ENCODE measurements at regions not wholly inside any gene's neighbourhood (a gene's known extent, or its start where the extent isn't known, plus 50 kb on each side); places are given as distances from the start of the nearest gene placed in this dataset.

- no peaks in the 10 kb centered on the region for H3K9me3 Mint-ChIP-seq
- ATAC-seq (replicated peaks) = no peak
- H3K27ac Mint-ChIP-seq = no peak overlapping the region
- no peak overlapping the region for H3K4me3 Mint-ChIP-seq
- H3K27me3 Mint-ChIP-seq = peaks cover 2% of the 10 kb centered on the region
- H3K4me1 Mint-ChIP-seq = no peaks in the 10 kb centered on the region
- H3K36me3 Mint-ChIP-seq (ENCODE audit: low read depth) = no peaks in the 10 kb centered on the region
Observed at GRCh38 chr20:52518735-52519134, 327.2 kb upstream of the ZFP64 start.

DNA sequence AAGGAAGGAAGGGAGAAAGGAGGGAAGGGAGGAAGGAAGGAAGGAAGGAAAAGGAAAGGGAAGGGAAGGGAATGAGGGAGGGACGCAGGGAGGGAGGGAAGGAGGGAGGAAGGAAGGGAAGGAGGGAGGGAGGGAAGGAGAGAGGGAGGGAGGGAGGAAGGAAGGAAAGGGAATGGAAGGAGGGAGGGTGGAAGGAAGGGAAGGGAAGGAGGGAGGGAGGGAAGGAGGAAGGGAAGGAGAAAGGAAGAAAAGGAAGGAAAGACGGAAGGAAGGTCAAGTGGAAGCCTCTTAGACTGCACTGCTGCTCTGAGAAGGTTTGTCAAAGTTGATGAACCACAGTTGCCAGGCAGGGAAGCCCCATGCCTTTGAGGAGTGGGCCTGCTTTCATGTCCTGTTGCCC, 324.3 kb upstream of the ZFP64 start:
- H3K36me3 Mint-ChIP-seq (ENCODE audit: low read depth) = no peaks in the 10 kb centered on the region
- peaks cover 2% of the 10 kb centered on the region for H3K27me3 Mint-ChIP-seq
- no peaks in the 10 kb centered on the region for H3K4me1 Mint-ChIP-seq
- H3K27ac Mint-ChIP-seq = no peak overlapping the region
- no peaks in the 10 kb centered on the region for H3K9me3 Mint-ChIP-seq
- no peak overlapping the region for H3K4me3 Mint-ChIP-seq
- no peak for ATAC-seq (replicated peaks)

DNA sequence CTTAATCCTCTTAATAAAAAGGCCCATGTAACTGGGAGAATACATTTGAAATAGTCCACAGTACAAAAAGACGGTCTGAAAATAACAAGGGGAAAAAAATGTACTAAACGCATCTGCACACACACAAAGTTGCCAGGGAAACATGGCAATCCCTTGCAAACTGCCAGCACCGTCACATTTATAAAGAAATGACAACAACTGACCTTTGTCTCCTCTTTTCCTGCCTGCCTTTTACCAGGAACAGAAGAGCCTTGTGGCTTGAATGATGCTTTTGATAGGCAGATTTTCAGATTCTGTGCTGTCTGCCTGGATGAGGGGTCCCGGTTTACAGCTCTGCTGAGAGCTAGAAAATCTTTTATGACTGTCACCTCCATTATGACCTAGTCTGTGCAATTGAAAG, 308.6 kb upstream of the ZFP64 start:
- peaks cover 8% of the 10 kb centered on the region for H3K27me3 Mint-ChIP-seq
- H3K9me3 Mint-ChIP-seq = peaks cover 2% of the 10 kb centered on the region

GRCh38 chr20:52497731-52498130, 306.2 kb upstream of the ZFP64 start:
- Mint-ChIP-seq H3K36me3 (ENCODE audit: low read depth) (no peaks in the 10 kb centered on the region), H3K4me3 (no peak overlapping the region), H3K27me3 (peaks cover 11% of the 10 kb centered on the region), H3K4me1 (peaks cover 6% of the 10 kb centered on the region), H3K9me3 (no peaks in the 10 kb centered on the region), H3K27ac (no peak overlapping the region)
- ATAC-seq (replicated peaks) = no peak

More for the DNA sequence above, 308.6 kb upstream of the ZFP64 start:
- H3K4me3 Mint-ChIP-seq = no peak overlapping the region
- H3K36me3 Mint-ChIP-seq (ENCODE audit: low read depth) = no peaks in the 10 kb centered on the region
- ATAC-seq (replicated peaks) = no peak
- H3K4me1 Mint-ChIP-seq = no peaks in the 10 kb centered on the region
- H3K27ac Mint-ChIP-seq = no peak overlapping the region

GRCh38 chr20:52496191-52496590, 304.6 kb upstream of the ZFP64 start:
- Mint-ChIP-seq H3K4me3 (no peak overlapping the region), H3K27me3 (peaks cover 6% of the 10 kb centered on the region), H3K27ac (no peak overlapping the region), H3K4me1 (peaks cover 6% of the 10 kb centered on the region), H3K36me3 (ENCODE audit: low read depth) (no peaks in the 10 kb centered on the region), H3K9me3 (no peaks in the 10 kb centered on the region)
- no peak for ATAC-seq (replicated peaks)

DNA sequence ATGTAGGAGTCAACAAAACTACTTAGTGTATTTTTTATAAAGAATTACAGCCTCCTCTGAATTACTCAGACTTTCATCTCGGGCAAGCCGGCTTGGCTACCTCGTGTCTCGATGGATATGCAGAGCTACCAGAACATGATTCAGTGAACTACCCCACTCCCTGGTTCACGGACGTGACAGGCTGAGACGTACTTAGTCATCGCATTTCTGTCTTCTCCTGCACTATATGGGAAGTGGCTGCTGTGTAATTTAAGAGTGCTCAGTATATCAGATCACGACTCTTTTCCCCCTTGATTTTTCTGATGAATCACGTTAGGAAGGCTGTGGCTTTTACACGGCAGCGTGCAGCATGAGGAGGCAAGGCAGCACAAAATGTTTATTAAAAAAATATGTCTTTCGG, 302.7 kb upstream of the ZFP64 start:
- no peaks in the 10 kb centered on the region for H3K36me3 Mint-ChIP-seq (ENCODE audit: low read depth)
- no peaks in the 10 kb centered on the region for H3K9me3 Mint-ChIP-seq
- H3K4me1 Mint-ChIP-seq = peaks cover 6% of the 10 kb centered on the region
- peak overlapping the region; percentile 32 for H3K27ac Mint-ChIP-seq
- H3K27me3 Mint-ChIP-seq = peaks cover 6% of the 10 kb centered on the region
- ATAC-seq (replicated peaks) = peak; percentile 99
- H3K4me3 Mint-ChIP-seq = peak overlapping the region; percentile 48

GRCh38 chr20:52493171-52493721, 301.7 kb upstream of the ZFP64 start:
- Mint-ChIP-seq H3K27ac (peak overlapping the region; percentile 32), H3K4me3 (peak overlapping the region; percentile 48), H3K4me1 (peaks cover 6% of the 10 kb centered on the region), H3K36me3 (ENCODE audit: low read depth) (no peaks in the 10 kb centered on the region), H3K27me3 (peaks cover 6% of the 10 kb centered on the region), H3K9me3 (no peaks in the 10 kb centered on the region)
- peak; percentile 50 for ATAC-seq (replicated peaks)

GRCh38 chr20:52490711-52491430, 299.3 kb upstream of the ZFP64 start:
- Mint-ChIP-seq H3K4me1 (peaks cover 6% of the 10 kb centered on the region), H3K4me3 (no peak overlapping the region), H3K27ac (no peak overlapping the region), H3K9me3 (no peaks in the 10 kb centered on the region), H3K36me3 (ENCODE audit: low read depth) (no peaks in the 10 kb centered on the region), H3K27me3 (peaks cover 3% of the 10 kb centered on the region)
- no peak for ATAC-seq (replicated peaks)

DNA sequence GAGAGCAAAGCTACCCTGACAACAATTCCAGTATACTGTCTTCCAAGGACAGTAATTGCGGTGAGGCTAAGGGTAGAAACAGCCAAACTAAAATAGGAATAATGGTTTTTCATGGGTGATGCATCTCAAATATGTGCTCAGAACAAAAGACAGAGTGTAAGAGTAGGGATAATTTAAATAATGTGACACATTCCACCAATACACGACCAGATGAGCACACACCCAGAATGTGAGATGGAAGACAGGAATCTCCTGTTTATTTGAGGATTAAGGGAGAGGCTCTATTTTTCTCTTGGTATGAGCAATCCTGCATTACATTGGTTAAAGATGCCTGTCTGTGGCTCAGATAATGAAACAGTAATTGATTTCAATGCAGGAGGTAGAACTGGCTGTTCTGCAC, 292.9 kb upstream of the ZFP64 start:
- no peaks in the 10 kb centered on the region for H3K27me3 Mint-ChIP-seq
- ATAC-seq (replicated peaks) = no peak
- H3K4me3 Mint-ChIP-seq = no peak overlapping the region
- no peaks in the 10 kb centered on the region for H3K36me3 Mint-ChIP-seq (ENCODE audit: low read depth)
- H3K4me1 Mint-ChIP-seq = no peaks in the 10 kb centered on the region
- no peak overlapping the region for H3K27ac Mint-ChIP-seq
- peaks cover 4% of the 10 kb centered on the region for H3K9me3 Mint-ChIP-seq

DNA sequence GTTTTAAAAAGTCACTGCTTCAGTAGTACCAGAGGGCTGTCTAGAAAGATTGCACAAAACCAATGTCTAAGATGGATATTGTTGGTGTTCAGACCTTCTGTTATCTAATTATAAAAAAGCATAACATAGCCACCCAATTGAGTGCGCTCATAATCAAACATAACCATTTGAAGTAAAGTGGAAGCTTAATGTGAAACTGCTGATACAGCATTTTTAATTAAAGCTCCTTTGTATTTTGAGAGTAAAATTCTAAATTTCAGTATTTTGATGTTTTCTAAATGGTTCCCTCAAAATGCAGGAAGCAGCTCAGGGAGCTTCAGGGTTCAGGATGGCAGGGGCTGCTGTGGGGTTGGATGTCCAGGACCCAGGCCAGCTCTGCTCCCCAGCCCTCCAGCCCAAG, 291.8 kb upstream of the ZFP64 start:
- Mint-ChIP-seq H3K9me3 (peaks cover 4% of the 10 kb centered on the region), H3K27ac (no peak overlapping the region), H3K4me1 (no peaks in the 10 kb centered on the region), H3K36me3 (ENCODE audit: low read depth) (no peaks in the 10 kb centered on the region), H3K4me3 (no peak overlapping the region), H3K27me3 (no peaks in the 10 kb centered on the region)
- ATAC-seq (replicated peaks) = no peak

- no peak overlapping the region for H3K4me3 Mint-ChIP-seq
- no peak for ATAC-seq (replicated peaks)
- H3K27ac Mint-ChIP-seq = no peak overlapping the region
- no peaks in the 10 kb centered on the region for H3K4me1 Mint-ChIP-seq
- H3K9me3 Mint-ChIP-seq = peaks cover 4% of the 10 kb centered on the region
- no peaks in the 10 kb centered on the region for H3K36me3 Mint-ChIP-seq (ENCODE audit: low read depth)
- H3K27me3 Mint-ChIP-seq = no peaks in the 10 kb centered on the region
Observed at GRCh38 chr20:52482044-52482443, 290.5 kb upstream of the ZFP64 start.

DNA sequence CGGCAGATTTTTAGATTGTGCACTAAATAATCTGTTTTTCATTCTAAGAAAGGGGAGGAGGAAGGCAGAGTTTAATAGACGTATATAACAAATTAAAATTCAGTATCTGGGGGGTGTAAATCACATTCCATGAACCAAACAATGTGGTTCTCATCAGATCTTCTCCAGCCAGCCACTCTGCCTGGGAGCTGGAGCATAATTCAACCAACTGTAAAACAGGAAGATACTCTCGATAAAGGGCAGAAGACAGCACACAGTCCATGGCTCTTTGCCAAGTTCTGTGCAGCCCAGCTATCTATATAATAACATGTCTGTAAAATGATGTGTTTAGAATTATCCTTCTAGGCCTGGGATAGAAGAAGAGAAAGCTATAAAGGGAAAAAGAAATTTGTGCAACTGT, 289.9 kb upstream of the ZFP64 start:
- H3K4me1 Mint-ChIP-seq = no peaks in the 10 kb centered on the region
- no peaks in the 10 kb centered on the region for H3K36me3 Mint-ChIP-seq (ENCODE audit: low read depth)
- no peak overlapping the region for H3K4me3 Mint-ChIP-seq

GRCh38 chr20:52476074-52476750, 284.6 kb upstream of the ZFP64 start:
- Mint-ChIP-seq H3K9me3 (no peaks in the 10 kb centered on the region), H3K4me1 (no peaks in the 10 kb centered on the region), H3K4me3 (no peak overlapping the region), H3K27ac (no peak overlapping the region), H3K36me3 (ENCODE audit: low read depth) (no peaks in the 10 kb centered on the region), H3K27me3 (no peaks in the 10 kb centered on the region)
- ATAC-seq (replicated peaks) = no peak

More for the DNA sequence above, 289.9 kb upstream of the ZFP64 start:
- H3K27ac Mint-ChIP-seq = no peak overlapping the region
- H3K27me3 Mint-ChIP-seq = no peaks in the 10 kb centered on the region
- peaks cover 4% of the 10 kb centered on the region for H3K9me3 Mint-ChIP-seq
- ATAC-seq (replicated peaks) = no peak

- H3K4me1 Mint-ChIP-seq = no peaks in the 10 kb centered on the region
- no peak for ATAC-seq (replicated peaks)
- no peaks in the 10 kb centered on the region for H3K9me3 Mint-ChIP-seq
- no peak overlapping the region for H3K27ac Mint-ChIP-seq
- no peak overlapping the region for H3K4me3 Mint-ChIP-seq
- H3K36me3 Mint-ChIP-seq (ENCODE audit: low read depth) = no peaks in the 10 kb centered on the region
- H3K27me3 Mint-ChIP-seq = no peaks in the 10 kb centered on the region
Observed at GRCh38 chr20:52473186-52473585, 281.6 kb upstream of the ZFP64 start.

GRCh38 chr20:52470561-52470960, 279.0 kb upstream of the ZFP64 start:
- Mint-ChIP-seq H3K4me3 (no peak overlapping the region), H3K9me3 (no peaks in the 10 kb centered on the region), H3K4me1 (no peaks in the 10 kb centered on the region), H3K36me3 (ENCODE audit: low read depth) (no peaks in the 10 kb centered on the region), H3K27ac (no peak overlapping the region), H3K27me3 (no peaks in the 10 kb centered on the region)
- ATAC-seq (replicated peaks) = no peak
